NCI-H2081 treated with DMSO at 0.1 percent for 48 hours (cell line): ENCODE measurements at regions not wholly inside any gene's neighbourhood (a gene's known extent, or its start where the extent isn't known, plus 50 kb on each side); places are given as distances from the start of the nearest gene placed in this dataset.
A peak's percentile ranks its signal among the peaks of the same experiment; 100 is the strongest.

Source experiments
- DNase-seq: peaks from one replicate; lab custom pipeline; 2025; lab: John Stamatoyannopoulos, UW

DNA sequence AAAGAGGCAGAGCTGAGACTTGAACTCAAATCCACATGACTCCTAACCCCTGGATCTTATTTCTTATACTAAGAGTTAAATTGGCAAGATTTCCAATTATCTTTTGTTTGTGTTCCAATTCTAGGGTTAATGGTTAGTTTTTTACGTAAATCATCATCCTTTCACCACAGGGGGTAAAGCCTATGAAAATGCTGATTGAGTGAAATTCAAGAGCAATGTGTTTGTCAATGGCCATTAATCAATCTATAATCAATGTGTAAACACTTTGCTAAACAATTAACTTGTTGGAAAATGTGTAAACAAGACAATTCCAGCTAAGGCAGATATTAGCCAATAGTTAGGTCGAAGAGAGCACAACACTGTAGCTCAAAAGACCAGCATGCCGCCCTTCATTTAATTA is 376.5 kb upstream of the ACVR2A start:
- no peak for DNase-seq

DNA sequence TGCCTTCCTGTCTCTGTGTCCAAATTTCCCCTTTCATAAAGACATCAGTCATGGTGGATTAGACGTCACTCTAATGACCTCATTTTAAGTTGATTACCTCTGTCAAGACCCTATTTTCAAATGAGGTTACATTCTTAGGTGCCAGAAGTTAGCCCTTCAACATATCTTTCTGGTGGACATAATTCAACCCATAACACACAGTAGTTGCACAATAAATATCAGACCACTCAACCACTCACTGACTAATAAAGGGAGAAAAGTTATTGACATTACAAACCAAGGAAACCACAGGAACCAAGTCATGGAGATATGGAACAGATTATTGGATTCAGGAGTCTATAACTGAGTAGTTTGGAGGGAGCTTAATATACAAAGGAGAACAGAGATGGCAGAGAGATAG is 377.4 kb upstream of the ACVR2A start:
- DNase-seq = no peak

DNA sequence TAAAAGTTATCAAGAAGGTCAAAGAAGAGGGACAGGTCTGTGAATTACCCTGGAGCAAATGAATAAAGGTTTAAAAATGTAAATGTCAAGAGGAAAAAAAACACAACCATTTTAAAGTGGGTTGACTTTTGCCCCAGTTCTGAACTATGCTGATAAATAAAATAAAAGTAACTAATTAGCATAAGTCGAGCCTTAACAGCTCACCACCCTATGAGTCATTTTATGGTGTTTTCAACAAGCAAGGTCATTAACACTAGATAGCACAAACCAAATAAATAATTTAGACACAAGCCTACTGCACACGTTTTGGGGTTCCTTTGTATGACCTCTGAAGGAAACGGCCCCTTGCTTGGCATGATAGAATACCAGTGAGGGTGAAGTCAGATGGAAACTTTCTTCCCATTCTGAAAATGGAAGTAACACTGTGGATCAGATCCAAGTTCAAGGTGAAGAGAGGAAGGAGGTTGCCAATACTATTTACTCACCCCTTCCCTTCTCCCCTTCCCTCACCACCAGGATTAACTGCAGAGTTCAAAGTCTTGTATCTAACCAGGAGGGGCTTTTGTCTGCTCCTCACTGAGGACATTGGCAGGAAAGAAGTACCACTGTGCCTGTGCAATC is 380.0 kb upstream of the ACVR2A start:
- no peak for DNase-seq

DNA sequence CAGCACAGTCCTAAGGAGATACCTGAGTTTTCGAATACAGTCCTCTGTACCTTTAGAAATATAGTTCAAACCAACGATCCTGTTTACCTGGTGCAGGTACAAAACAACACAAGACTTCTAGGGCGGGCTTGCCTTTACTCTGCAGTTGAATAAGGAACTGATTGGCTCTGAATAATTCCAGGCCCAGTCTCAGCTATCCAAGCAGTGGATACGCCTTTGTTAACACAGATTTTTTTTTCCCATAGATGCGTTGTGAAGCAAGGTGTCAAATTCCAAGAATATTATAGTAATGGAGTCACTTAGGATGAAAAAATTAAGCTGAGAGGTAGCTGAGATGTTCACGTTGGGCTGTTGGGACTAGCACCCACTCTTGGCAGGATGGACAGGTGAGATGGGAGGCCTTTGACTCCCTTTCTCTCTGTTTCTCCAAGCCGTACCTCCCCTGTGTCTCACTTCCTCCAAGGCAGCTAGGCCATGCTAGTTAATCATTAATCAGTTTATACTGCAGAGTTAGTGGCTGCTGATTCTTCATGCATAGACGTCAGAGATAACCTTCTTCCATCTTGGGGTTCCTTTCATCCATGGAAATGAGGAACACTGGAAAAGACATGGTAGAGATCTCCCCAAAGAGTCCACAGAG is 380.8 kb upstream of the ACVR2A start:
- no peak for DNase-seq

DNA sequence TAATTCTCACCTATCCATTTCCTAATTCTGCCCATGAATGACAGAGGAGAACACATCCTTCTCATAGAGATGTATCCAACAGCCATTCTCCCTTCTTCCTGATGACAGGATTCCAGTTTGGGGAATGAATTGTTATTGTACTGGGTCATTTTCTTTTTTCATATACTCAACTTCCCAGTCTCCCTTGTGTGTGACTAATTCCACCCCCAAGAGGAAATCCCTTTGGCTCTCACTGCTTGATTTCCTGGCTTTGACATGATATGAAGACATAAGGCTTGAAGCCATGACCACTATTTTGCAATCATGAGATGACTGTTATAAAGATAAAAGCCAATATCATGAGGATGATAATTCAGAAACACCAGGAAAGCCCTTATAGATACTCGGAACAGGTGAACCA is 384.7 kb upstream of the ACVR2A start:
- DNase-seq = no peak

DNA sequence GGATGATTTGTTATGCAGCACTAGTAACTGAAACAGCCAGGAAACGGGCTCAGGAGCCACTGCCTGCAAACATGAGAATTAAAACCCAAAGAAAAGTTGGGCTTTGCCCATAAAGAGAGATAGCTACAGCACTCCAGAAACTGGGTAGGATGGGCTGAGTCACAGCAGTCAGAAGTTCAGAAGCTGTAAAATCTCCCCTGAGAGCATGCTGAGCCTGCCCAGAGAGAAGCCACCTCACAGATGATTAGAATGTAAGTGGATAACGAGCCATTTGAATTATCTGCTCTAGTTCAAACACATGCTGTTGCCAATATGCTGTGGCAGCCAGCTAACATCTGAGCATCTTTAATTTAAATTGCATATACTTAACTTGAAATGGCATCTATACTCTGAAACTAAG is 388.1 kb upstream of the ACVR2A start:
- no peak for DNase-seq

DNA sequence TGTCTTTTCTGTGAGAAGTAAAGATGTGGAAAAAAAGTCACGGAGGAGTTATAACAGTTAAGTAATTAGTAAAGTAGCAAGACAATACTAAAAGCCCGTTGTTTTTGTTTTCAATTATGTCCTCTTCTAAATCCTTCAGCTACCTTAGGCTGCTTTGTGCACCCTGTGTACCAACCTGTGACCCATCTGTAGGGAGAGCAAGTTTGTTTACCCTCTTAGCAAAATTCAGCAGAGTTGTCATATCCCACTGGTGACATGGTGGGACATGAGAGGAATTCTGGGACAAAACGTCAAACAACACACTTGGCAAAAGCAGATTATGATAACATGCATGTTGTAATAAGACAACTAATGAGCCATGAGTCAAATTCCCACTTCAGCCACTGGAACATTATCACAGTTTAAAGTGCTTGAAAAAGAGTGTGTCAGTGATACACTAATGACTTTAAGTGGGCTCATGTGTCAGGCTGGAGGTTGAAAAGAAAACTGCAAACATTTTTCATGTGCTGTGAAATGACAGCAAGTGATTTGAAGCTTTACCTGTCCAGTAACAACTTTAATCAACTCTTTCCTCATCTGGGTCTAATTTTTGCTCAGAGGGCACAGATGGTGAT is 392.8 kb upstream of the ACVR2A start:
- no peak for DNase-seq

DNA sequence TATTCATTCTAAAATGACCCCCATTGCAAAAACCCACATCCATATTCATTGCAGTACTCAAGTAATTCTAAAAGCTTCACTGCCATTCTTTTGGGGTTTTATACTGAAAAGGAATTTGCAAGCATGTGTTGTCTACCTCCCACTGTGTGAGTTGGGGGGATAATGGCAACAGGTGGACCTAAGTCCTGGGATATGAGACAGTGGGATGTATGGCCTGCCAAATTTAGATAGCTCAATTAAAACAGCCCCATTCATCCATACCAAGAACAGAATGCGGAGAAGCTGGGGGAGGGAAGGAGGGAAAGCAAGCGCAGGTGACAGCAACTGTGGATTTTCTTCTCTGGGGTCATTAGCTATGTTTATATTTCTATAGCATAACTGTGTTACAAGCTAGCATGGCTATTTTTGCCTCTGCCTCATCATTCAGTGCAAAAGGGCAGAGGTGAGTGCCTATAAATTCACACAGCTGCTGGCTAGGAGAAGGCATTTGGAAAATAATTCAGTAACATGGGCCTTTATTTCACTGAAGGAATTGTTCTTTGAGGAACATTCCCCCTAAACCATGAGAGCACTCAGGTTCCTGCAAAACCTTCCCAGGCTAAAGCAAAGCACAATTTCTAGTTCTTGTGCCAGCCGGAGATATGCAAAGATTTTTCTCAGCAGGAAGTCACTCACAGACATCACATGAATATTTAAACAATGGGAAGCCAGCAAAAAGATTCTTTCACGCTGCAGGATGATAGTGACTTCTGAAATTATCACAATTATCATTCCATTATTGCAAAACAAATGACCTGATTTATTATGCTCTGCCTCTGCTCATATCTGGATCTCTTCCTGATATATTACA is 393.9 kb upstream of the ACVR2A start:
- DNase-seq = no peak

DNA sequence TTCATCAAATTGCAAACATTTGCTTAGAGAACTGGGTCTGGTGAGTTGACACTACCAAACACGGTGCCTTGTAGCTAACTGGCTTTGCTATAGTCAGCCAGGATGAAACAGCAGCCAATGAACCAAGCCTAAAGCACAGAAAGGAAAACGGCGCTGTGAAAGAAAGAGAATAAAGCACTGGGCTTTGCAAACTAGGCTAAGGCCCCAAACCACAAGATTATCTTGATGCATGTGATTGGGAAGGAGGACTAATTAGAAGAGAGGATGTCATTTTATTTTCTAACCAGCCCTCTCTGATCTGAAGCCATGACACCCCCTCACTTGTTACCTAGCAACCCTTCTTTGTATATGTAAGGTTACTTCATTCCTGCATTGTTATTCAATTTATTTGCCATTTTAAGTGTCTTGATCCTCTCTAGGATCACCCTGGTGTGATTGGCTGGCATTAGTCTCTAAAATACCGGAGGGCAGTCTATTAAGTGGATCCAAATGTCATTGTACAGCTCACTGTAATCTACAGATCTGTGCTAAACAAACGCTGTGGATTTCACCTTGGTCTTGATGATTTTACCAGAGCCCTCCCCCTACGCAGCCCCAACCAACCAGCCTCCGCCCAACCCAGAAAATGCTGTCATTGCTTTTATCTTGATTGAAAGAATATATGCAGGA is 395.4 kb upstream of the ACVR2A start:
- DNase-seq = peak; percentile 75

DNA sequence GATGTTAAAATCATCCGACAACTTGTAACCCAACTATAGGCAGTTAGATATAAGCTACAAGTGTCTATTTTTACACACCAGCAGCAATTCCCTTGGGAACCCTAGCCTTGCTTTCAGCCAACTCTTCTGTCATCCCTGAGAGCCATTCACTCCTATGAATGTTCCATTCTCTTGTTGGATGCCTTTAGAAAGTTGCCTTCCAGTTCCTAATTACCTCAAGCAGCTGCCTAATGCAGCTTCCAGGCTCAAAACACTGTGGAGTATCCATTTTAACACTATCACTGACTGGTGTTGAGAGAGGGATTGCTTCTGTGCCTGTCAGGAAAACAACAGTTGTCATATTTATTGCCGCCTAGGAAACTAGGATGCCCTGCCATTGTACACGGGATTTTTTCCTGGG is 402.0 kb upstream of the ACVR2A start:
- DNase-seq = no peak

DNA sequence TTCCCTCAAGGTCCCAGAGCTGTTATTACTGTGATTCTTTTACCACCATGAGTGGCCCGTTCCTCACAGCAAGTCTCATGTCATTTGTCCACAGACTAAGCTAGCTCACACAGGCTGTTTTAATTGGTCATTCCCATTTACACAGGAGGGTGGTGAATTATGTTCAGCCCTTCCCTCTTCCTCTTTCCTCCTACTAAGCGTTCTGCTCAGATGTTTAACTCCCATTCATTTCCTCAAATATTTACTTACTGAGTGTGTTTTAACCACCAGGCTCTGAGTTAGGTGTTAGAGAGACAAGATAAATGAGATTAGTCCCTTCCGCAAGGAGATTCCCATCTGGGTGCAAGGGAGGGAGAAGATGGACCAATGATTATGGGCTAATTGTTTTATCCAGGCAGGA is 403.6 kb upstream of the ACVR2A start:
- DNase-seq = no peak

DNA sequence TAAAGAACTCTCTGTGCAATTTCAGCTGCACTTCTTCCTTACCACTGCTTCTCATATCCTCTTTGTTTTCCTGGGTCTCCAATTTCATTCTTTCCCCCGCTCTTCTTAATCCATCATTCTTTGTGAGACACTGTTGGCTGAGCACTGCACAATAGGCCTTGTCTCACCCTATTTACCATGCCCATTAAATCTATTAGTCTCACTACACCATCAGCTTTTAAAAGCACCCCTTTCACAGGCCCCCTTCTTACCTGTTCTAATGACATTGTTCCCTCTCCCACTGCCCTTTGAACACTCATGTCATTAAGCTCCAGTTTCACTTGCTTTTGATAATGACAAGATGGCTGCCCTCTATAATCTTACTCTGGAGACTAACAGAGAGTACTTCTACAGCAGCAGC is 404.1 kb upstream of the ACVR2A start:
- DNase-seq = peak; percentile 31

DNA sequence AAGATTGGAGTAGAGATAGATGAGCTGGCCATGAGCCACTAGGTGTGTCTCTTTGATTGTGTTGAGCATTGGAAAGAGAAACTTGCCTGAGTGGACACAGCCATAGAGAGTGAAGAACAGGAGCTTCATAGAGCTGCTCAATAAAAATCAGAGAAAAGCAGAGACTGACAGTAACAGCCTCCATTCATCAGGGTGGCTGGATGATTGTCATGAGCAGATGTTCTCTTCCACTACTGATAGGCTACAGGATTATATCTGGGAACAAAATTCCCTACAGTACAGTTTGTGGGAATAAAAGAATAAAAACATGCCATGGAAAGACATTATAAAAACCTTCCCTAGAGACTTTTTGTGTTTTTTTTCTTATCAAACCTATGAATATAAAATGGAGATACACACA is 404.8 kb upstream of the ACVR2A start:
- no peak for DNase-seq

DNA sequence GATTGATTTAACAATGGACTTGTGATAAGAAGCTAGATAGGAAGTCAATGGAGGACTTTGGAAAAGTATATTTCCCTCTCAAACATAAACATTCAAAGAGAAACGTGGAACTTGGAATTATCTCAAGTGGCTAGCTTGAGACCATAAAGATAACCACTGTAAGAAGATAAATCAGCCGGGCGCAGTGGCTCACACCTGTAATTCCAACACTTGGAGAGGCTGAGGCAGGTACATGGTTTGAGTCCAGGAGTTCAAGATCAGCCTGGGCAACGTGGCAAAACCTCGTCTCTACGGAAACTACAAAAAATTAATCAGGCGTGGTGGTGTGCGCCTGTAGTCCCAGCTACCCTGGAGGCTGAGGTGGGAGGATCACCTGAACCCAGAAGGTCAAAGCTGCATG is 405.9 kb upstream of the ACVR2A start:
- DNase-seq = no peak

DNA sequence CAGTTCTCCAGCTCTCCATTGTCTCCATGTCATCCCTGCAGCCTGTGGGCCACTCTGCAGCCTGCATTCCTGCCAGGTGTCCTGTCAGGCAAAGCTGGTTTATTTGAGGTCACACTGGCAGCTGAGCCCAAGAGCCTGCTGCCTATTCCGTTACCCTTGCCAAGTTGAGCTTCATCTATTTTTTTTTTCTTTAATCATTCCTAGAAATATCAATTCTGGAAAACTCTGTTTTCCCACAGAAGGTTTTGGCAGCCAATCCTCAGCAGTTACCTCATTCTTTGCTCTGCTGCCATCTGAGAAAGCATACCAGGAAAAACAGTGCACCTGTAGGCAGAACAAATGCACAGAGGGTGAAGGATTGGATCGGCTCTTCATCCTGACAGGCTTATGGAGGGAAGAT is 411.0 kb upstream of the ACVR2A start:
- DNase-seq = no peak

DNA sequence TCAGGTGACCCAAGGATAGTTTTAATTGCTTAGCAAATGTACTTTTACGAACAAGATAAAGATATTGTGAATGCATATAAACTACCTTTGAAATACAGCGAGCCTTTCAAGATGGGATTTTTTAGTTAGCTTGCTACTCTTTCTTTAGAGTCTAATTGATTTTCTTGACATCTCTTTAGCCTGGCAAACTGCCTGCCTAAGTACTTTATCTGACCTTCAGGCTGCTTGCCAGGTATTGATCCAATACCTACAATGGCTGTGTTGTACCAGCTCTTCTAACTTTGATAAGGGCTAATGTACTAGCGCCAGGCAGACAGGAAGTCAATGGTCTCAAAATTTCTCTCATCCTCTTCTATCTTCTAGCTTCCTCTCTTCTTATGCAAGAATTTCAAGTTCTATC is 414.4 kb upstream of the ACVR2A start:
- DNase-seq = no peak

DNA sequence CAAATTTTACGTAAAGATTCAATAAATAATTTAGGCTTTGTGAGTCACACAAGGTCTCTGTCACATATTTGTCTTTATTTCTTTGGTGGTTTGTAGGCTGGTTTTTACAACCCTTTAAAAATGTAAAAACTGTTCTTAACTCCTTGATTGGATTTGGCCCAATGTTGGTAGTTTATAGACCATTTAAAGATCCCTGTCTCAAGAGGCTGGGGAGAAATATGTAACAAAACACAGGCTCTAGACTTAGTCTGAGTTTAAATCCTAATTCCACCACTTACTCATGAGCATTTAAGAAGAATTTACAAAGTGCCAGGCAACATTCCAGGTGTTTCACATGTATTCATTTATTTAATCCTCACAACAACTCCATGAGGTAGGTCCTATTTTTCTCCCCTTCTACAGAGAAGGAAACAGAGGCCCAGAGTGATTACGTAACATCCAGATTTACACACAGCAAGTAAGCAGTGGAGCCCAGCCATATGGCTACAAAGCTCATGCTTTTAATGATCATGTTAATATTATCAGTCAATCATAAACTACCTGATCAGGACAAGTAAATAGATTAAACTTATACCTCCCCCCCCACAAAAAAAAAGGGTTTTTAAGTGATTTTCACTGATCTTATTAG is 416.6 kb upstream of the ACVR2A start:
- DNase-seq = no peak

DNA sequence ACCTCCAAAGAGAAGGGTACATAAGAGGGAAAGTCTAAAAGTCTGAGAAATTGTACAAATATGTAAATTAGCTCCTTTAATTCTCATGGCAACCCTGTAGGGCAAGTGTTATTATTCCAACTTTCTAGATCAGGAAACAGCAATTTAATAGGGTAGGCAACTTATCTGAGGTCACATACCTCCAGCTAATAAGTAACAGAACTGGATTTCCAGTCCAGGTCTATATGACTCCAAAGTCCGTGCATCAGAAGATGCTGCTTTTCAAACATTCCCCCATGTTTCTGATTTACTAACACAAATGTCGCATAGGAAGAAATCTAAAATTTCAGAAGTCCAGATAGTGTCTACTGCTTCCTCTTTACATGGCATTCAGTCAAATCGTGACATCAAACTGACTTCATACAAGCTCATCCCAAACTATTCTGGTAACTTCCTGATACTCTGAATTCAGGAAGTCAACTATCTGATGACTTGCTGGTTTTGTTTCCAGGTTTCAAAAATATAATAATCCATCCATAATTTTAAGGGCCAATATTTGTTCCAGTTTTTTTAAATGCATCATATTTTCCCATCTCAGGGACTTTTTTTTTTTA is 419.3 kb upstream of the ACVR2A start:
- no peak for DNase-seq

DNA sequence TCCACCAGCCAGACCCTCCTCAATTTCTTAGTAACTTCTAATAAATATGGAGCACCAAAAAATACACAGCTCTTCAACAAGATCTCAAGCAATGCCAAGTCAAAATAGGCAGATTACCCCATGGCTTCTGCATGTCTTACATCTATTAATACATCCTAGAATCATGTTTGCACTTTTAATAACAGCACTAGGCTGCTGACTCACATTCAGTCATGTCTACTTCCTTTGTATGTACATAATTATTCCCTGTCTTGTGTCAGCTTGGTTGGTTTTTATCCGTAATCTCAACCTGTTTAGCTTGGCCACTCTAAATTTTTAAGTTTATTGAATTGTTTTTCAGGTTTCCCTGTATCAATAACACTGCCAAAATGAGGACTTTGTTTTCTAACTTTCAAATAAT is 420.1 kb upstream of the ACVR2A start:
- DNase-seq = no peak

DNA sequence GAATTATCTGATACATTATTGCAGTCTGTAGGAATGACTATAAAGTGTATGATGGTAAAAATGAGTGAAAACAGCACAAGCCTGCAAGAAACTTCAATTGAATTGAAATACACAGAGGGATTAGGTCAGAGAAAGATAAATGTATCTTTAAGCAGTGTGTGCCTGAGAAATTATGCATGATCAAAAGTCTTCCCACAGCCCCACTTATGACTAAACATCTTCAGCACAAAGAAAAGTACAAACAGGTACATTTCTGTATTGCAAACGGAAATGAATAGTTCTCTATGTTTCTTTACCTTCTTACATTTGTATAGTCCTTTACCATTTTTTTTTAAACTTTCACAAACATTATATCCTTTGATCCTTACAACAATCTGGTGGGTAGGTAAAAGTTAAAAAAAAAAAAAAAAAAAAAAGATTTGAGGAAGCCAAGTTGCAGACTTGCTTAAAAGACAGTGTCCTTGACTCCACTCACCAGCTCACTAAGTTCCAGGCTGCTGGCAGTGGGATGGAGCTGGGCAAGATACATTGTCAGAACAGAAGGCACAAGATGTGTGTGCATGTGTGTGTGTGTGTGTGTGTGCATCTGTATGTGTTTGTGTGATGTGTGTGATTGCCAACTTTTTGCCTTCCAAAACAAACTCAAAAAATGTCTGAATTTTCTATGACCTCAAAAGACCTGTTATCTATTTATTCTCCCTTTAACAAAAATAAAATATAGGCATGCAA is 423.7 kb upstream of the ACVR2A start:
- no peak for DNase-seq

DNA sequence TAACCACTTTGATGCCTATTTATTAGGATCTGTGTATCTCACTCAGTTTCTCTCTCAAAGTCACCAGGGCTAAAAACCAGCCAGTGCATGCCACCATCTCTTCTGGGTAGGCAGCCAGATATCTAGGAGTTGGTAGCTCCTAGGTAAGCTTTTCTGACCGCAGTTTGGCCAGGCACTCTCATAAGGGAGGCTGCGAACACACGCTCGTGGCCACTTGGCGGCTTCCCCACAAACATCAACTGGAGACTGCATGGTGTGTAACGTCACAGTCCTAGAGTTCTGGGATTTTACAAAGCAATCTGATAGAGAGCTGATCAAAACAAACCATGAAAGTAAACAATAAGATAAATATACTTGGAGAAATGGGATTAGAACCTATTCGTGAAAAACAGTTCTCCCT is 424.3 kb upstream of the ACVR2A start:
- DNase-seq = no peak
